CD4-positive, alpha-beta T cell treated with Interferon gamma for 1 hour (primary cell): ENCODE measurements at regions not wholly inside any gene's neighbourhood (a gene's known extent, or its start where the extent isn't known, plus 50 kb on each side); places are given as distances from the start of the nearest gene placed in this dataset.

Experiments used
- DNase-seq: peaks from one replicate; pipeline ENCODE4 v3.0.0-alpha.2; 2020

GRCh38 chr13:73998631-73999030 lies 135.6 kb downstream of the KLF12 start:
- no peak for DNase-seq

- DNase-seq = no peak
Observed at GRCh38 chr13:73997964-73998363, 136.2 kb downstream of the KLF12 start.

- no peak for DNase-seq
Observed at GRCh38 chr13:73996569-73996968, 137.6 kb downstream of the KLF12 start.

GRCh38 chr13:73995736-73996135 lies 138.5 kb downstream of the KLF12 start:
- DNase-seq = no peak

- no peak for DNase-seq
Observed at GRCh38 chr13:73993661-73994060, 140.5 kb downstream of the KLF12 start.

GRCh38 chr13:73991884-73992283 lies 142.3 kb downstream of the KLF12 start:
- DNase-seq = no peak

GRCh38 chr13:73991384-73991783 lies 142.8 kb downstream of the KLF12 start:
- no peak for DNase-seq

GRCh38 chr13:73989244-73989843 lies 144.9 kb downstream of the KLF12 start:
- DNase-seq = no peak

GRCh38 chr13:73988461-73988860 lies 145.7 kb downstream of the KLF12 start:
- no peak for DNase-seq

GRCh38 chr13:73987618-73988017 lies 146.6 kb downstream of the KLF12 start:
- no peak for DNase-seq

- DNase-seq = no peak
Observed at GRCh38 chr13:73985783-73986182, 148.4 kb downstream of the KLF12 start.

- DNase-seq = peak; percentile 79
Observed at GRCh38 chr13:73984949-73985691, 149.1 kb downstream of the KLF12 start.

GRCh38 chr13:73984201-73984600 lies 150.0 kb downstream of the KLF12 start:
- no peak for DNase-seq

- no peak for DNase-seq
Observed at GRCh38 chr13:73983109-73983508, 151.1 kb downstream of the KLF12 start.

- no peak for DNase-seq
Observed at GRCh38 chr13:73981595-73981994, 152.6 kb downstream of the KLF12 start.

- DNase-seq = no peak
Observed at GRCh38 chr13:73975767-73976166, 158.4 kb downstream of the KLF12 start.

- no peak for DNase-seq
Observed at GRCh38 chr13:73974051-73974450, 160.2 kb downstream of the KLF12 start.

- DNase-seq = no peak
Observed at GRCh38 chr13:73973156-73973555, 161.0 kb downstream of the KLF12 start.

- DNase-seq = no peak
Observed at GRCh38 chr13:73972545-73972944, 161.7 kb downstream of the KLF12 start.

- no peak for DNase-seq
Observed at GRCh38 chr13:73971481-73971880, 162.7 kb downstream of the KLF12 start.

GRCh38 chr13:73970421-73971055 lies 163.7 kb downstream of the KLF12 start:
- DNase-seq = no peak

GRCh38 chr13:73967397-73968165 lies 166.6 kb downstream of the KLF12 start:
- no peak for DNase-seq

- DNase-seq = no peak
Observed at GRCh38 chr13:73966331-73966730, 167.9 kb downstream of the KLF12 start.

- no peak for DNase-seq
Observed at GRCh38 chr13:73962284-73962683, 171.9 kb downstream of the KLF12 start.
